Activated CD8-positive, alpha-beta memory T cell treated with anti-CD3 and anti-CD28 coated beads for 24 hours (primary cell): ENCODE measurements at regions not wholly inside any gene's neighbourhood (a gene's known extent, or its start where the extent isn't known, plus 50 kb on each side); places are given as distances from the start of the nearest gene placed in this dataset.

ENCODE experiments used
- DNase-seq: peaks from one replicate; pipeline ENCODE4 v3.0.0-alpha.2; 2020

DNA sequence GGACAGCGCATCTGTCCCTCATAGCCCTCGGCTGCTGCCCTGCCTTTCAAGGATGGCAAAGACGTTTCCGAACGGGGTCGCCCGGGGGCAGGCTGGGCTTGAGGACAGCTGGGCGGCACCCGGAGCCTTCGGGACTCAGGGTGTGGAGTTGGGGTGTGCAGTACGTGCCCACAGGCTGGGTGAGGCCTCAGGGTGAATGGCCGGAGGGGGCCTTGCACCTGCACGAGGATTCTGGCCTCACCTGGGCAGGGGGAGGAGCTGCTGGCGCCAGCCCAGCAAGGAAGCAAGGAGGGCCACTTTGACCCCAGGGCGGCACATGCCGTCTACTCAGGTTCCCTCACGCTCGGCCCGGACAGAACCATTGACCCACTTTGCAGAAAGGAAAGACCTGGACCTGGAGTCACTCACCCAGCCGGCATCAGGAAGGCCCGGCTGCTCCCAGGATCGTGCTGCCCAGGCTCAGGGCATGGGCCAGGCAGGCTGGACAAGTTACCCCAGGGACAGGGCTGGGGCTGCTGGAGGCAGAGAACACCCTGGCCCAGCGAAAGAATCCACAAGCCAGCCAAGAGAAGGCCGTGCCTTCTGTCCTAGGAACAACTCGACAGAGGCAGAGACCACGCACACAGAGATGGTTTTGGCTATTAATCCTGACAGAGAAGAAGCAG lies 65.1 kb upstream of the TTC34 start:
- DNase-seq, result no peak

DNA sequence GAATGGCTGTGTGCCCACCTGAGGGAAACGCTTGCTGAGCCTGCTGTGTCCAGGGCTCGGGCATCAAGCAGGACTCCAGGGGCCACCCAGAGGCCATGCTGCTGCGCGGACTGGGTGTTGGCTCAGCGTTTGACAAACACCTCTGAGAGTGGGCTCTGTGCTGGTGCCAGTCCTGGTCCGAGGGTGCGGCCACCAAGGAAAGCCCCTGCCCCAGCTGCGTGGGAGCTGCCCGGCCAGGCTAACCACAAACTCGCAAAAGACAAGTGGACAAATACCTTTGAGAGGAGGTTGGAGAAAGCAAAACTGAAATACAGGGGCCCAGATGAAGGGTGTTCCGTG lies 65.6 kb upstream of the TTC34 start:
- no peak for DNase-seq

- DNase-seq, result no peak
Measured at GRCh38 chr1:2867861-2868260, 66.4 kb upstream of the TTC34 start.

- no peak for DNase-seq
Measured at GRCh38 chr1:2868571-2869195, 67.2 kb upstream of the TTC34 start.

DNA sequence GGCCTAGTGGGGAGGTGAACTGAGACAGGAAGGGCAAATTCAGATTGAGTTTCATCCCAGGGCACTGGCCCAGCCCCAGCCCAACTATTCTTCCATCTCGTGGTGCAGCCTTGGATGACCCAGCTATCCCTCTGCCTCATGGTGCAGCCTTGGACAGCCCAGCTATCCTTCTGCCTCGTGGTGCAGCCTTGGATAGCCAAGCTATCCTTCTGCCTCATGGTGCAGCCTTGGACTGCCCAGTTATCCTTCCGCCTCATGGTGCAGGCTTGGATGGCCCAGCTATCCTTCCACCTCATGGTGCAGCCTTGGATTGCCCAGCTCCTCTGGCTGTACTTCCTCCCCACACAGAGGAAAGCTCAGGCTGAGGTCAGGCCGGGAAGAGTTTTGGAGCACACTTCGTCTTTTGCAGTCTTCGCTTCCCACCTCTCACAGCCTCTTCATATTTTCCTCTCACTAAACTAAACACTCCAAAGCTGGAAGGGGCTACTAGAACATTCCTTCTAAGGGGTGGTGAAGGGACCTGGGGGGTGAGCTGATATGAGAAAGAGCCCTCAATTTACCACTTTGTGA lies 69.8 kb upstream of the TTC34 start:
- DNase-seq, result no peak

DNA sequence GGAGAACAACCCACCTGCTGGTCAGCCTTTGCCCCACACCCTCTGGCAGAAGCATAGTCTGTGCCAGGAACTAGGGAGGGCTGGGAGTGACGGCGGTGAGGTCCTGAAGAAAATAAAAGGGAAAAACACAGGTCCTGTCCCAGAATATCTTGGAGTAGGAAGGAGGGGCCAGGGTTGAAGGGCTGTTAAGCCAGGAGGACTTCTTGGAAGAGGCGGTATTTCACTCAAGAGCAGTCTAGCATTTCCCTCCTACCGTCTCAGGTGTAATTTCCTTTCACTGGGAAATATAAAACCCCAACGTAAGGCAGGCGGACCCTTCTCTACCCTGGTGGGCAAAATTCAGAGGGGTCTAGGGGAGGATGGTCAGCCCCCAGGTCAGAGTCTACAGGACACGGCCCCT lies 72.7 kb upstream of the TTC34 start:
- DNase-seq, result no peak

GRCh38 chr1:2874607-2875480 lies 73.4 kb upstream of the TTC34 start:
- no peak for DNase-seq

- DNase-seq, result no peak
Measured at GRCh38 chr1:2875707-2876561, 74.4 kb upstream of the TTC34 start.

- DNase-seq, result no peak
Measured at GRCh38 chr1:2876846-2877245, 75.4 kb upstream of the TTC34 start.

- DNase-seq, result no peak
Measured at GRCh38 chr1:2877391-2877790, 75.9 kb upstream of the TTC34 start.

DNA sequence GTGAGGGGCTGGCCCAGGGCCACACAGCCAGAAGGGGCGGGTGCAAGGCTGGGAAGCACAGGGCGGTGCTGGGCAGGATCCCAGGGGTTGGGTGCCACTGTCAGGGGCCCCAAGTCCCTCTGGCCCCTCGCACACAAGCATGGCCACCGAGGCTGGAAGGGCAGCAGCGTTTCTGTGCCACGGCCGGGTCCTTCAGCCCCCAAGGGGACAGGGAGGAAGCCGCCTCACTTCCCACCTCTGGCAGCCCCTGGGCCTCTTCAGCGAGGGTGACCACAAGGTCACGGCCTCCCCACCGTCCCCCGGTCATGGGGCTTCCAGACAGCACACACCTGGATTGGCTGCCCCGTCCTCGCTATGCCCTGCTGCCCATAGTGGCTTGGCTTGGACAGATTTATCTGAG lies 77.1 kb upstream of the TTC34 start:
- DNase-seq, result no peak

DNA sequence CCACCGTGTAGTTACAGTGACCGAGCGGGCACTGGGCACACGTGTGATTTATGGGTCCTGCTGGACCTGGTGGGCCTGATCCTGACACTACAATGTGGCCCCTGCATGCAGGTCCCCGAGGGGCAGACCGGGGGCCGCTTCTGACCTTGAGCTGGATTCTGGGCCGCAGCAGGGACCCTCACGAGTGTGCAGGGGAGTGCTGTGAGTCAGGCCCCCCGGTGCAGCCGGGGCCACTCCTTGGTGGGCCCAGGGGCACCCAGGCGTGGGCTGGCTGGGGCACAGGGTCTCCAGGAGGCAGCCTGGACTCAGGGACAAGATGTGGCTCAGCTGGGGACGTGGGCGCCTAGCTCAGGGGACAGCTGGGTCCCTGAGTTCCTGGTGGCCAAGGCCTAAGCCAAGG lies 77.5 kb upstream of the TTC34 start:
- DNase-seq, result no peak

- no peak for DNase-seq
Measured at GRCh38 chr1:2879591-2879990, 78.1 kb upstream of the TTC34 start.

- no peak for DNase-seq
Measured at GRCh38 chr1:2880086-2880485, 78.6 kb upstream of the TTC34 start.

DNA sequence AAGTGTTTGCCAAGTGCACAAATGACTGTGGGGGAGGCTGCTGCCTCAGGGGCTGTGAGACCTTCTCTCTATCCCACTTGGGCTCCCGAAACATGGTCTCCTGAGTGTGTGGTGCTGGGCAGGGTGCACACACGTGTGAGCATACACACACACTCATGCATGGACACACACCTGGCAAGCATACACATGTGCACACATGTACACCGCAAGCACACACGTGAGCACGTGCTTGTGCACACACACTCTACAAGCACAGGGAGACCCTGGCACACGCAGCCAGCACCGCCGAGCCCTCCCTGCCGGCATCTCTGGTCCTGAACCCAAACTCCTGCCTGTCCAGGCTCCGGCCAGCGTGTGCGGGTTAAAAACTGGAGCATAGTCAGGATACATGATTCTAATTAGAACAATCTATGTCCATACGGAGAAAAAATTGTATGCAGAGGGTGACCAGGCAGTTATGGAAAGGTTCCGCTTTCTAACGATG lies 79.4 kb upstream of the TTC34 start:
- DNase-seq, result no peak

- no peak for DNase-seq
Measured at GRCh38 chr1:2881556-2881955, 80.1 kb upstream of the TTC34 start.

DNA sequence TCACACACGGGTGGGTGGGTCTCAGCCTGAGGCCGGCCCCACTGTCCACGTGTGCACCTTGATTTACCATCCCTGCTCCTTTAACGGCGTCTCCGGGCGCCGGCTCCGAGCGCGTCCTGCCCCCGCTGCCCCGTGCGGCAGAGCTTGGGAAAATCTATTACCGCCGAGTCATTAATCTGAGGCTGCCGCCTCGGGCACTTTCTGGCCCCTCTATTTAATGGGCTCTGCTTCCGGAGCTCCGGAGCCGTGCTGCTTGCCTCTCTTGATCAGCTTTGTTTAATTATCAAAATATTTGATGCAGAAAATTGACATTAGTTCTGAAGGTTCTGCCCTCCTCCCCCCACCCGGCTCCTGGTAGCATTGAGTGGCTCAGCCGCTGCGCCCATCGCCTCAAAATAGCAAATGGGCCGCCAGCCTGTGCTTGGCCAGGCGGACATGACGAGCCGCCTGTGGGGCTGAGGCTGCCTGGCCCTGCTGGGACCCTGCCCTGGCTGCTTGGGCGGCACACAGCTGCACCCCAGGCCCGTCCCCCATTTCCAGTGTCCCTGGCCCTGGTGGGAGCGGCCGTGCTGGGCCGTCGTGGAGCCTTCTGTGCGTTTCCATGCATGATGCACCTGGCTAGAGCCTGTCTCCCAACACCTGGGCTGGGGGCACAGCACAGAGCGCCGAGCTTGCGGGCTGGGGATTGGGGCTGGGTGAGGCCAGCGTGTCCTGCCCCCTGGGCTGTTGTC lies 81.6 kb upstream of the TTC34 start:
- DNase-seq, result no peak

- no peak for DNase-seq
Measured at GRCh38 chr1:2885001-2885400, 83.5 kb upstream of the TTC34 start.

- no peak for DNase-seq
Measured at GRCh38 chr1:2886631-2887030, 85.1 kb upstream of the TTC34 start.

GRCh38 chr1:2887941-2888855 lies 86.7 kb upstream of the TTC34 start:
- DNase-seq, result no peak
